ENCODE measurements at regions not wholly inside any gene's neighbourhood (a gene's known extent, or its start where the extent isn't known, plus 50 kb on each side); places are given as distances from the start of the nearest gene placed in this dataset.

DNA sequence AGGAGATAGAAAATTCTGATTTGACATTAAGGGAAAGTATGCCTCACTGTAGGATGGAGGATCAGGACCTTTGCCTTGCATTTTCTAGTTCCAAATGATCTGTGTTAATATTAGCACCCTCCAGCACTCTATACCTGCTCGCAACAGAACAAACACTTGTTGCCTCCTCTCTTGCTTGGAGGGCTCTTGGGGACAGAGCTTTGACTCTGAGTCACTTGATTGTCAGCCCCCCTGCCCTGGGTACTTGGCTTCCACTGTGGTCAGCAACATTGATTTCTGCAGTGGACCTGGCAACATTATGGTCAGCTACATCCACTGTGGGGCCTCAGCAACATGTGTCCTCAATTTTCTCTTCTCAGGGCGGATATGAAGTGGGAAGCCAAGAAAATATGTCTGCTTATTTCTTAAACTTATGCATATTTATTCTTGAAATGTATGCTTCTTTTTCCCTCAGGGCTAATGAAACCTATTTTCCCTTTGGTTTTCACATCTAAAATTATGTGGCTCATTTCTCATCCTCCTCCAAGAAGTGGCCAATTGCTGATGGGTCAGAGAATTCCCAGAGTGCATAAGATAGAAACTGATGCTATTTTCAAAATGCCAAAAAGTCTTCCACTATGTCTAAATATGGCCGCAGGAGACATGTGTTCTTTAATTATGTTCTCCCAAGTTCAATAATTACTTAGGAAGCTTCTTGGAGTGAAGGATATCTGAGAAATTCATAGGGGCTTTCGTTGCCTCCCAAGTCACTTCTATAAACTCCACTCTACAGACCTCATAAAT lies 94.6 kb upstream of the SMIM36 start:
- no peaks in the 10 kb centered on the region for H4K20me1 ChIP-seq (replicated peaks; ENCODE audit: control insufficient read depth, extremely low read depth, insufficient read depth, low read length)
- H3K27ac ChIP-seq (ENCODE audit: insufficient read depth, low read depth, low read length): no peak overlapping the region
- POLR2A ChIA-PET: no interaction called here
- H3K79me2 ChIP-seq (ENCODE audit: control insufficient read depth, insufficient read depth, low read length): no peaks in the 10 kb centered on the region
- intact Hi-C loops (cut with micrococcal nuclease) (no loop called here), dilution Hi-C loops (cut with MboI; ENCODE audit: extremely low pct_ligation_motif_present, low sequenced_read_pairs) (no loop called here)
- FAIRE-seq (no peak), DNase-seq (ENCODE audit: low read depth, low spot score) (no peak)
- no peak overlapping the region for H3K4me3 ChIP-seq (replicated peaks in 1 of 3; ENCODE audit: insufficient read depth in 1 of 3, low read depth in 1 of 3, low read length in 3 of 3)
- H3K9ac ChIP-seq (replicated peaks; ENCODE audit: extremely low read depth, insufficient read depth, low read length): no peak overlapping the region
- no peaks in the 10 kb centered on the region for H3K4me1 ChIP-seq (ENCODE audit: control insufficient read depth, extremely low read depth, insufficient read depth, low read length)
- peaks cover 0 to 3% of the 10 kb centered on the region in 2 experiments for H3K27me3 ChIP-seq (ENCODE audit: control insufficient read depth in 2 of 2, insufficient read depth in 2 of 2, low read length in 2 of 2)
- no peaks in the 10 kb centered on the region for H3K36me3 ChIP-seq (ENCODE audit: control insufficient read depth in 2 of 2, extremely low read depth in 1 of 2, insufficient read depth in 2 of 2, low read length in 2 of 2)
- no peak overlapping the region for H2AFZ ChIP-seq (ENCODE audit: low read depth, low read length)
- no peak overlapping the region for H3K4me2 ChIP-seq (ENCODE audit: insufficient read depth, low read length)
- CTCF ChIA-PET: interaction anchor here (1.4 to 6.5 kb wide), 5 partner anchors 10 to 164 kb away, joined by 3 to 357 read pairs (median 7); no protein-coding TSS in a partner anchor
- H3K9me1 ChIP-seq (replicated peaks; ENCODE audit: control insufficient read depth, extremely low read depth, insufficient read depth, low read length): no peaks in the 10 kb centered on the region
- H3K9me3 ChIP-seq (replicated peaks; ENCODE audit: control insufficient read depth, insufficient read depth, low read length): no peaks in the 10 kb centered on the region
- no TSS peak for BruUV-seq (replicated peaks)
- no peak for TF ChIP-seq POLR2AphosphoS5 (IDR thresholded peaks at IDR 0.05; ENCODE audit: insufficient read depth, low read depth, low read length)
- TF ChIP-seq FOS (IDR thresholded peaks at IDR 0.05; ENCODE audit: borderline replicate concordance, insufficient read depth, low read length): no peak
- no peak for TF ChIP-seq EZH2 (IDR thresholded peaks at IDR 0.05; ENCODE audit: borderline replicate concordance, low read depth, low read length, severe bottlenecking)
- TF ChIP-seq POLR2A (IDR thresholded peaks at IDR 0.05; ENCODE audit: low read depth, low read length): no peak
- no peak for TF ChIP-seq MYC (IDR thresholded peaks at IDR 0.05; ENCODE audit: low read depth, low read length)
- TF ChIP-seq JUN (IDR thresholded peaks at IDR 0.05; ENCODE audit: borderline replicate concordance, insufficient read depth, insufficient read length, low read depth): no peak
- TF ChIP-seq, protein P1, sequence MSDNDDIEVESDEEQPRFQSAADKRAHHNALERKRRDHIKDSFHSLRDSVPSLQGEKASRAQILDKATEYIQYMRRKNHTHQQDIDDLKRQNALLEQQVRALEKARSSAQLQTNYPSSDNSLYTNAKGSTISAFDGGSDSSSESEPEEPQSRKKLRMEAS (IDR thresholded peaks at IDR 0.05; ENCODE audit: insufficient read depth, insufficient read length): no peak
